ENCODE measurements at regions not wholly inside any gene's neighbourhood (a gene's known extent, or its start where the extent isn't known, plus 50 kb on each side); places are given as distances from the start of the nearest gene placed in this dataset.

GRCh38 chr10:5588603-5589002, 63.8 kb downstream of the CALML3 start:
- ChIA-PET CTCF (no interaction called here), POLR2A (no interaction called here)

More at GRCh38 chr10:5588603-5589002, 63.8 kb downstream of the CALML3 start:
- Histone ChIP-seq H3K36me3 (ENCODE audit: control insufficient read depth in 2 of 2, insufficient read depth in 1 of 2, low read length in 2 of 2) (no peaks in the 10 kb centered on the region), H3K4me3 (ENCODE audit: low read depth, low read length) (no peak overlapping the region), H3K27ac (ENCODE audit: extremely low read depth, low read depth, low read length) (no peak overlapping the region), H3K4me1 (ENCODE audit: control insufficient read depth, insufficient read depth, low read length) (0 out of 2 replicates have a peak, but pooled peaks cover 2% of the 10 kb centered on the region), H3K9me3 (ENCODE audit: control insufficient read depth, insufficient read depth, low read depth, low read length) (no peaks in the 10 kb centered on the region)
- TF ChIP-seq ZNF138 (tag by site-specific recombination; IDR thresholded peaks at IDR 0.05; ENCODE audit: borderline replicate concordance) = no peak
- no peak for TF ChIP-seq ZNF660 (tag by site-specific recombination; IDR thresholded peaks at IDR 0.05)
- no peak for TF ChIP-seq ZBTB11 (tag by site-specific recombination; conservative IDR thresholded peaks at IDR 0.05; ENCODE audit: low read depth)
- no peak for TF ChIP-seq SCRT1 (tag by site-specific recombination; IDR thresholded peaks at IDR 0.05; ENCODE audit: borderline replicate concordance)
- TF ChIP-seq ZNF548 (tag by site-specific recombination; IDR thresholded peaks at IDR 0.05) = no peak
- TF ChIP-seq ZNF2 (tag by site-specific recombination; IDR thresholded peaks at IDR 0.05) = no peak
- no peak for TF ChIP-seq ZNF610 (tag by site-specific recombination; IDR thresholded peaks at IDR 0.05; ENCODE audit: borderline replicate concordance)
- no peak for TF ChIP-seq ZNF791 (tag by site-specific recombination; IDR thresholded peaks at IDR 0.05)
- no peak for TF ChIP-seq ZNF335 (tag by site-specific recombination; conservative IDR thresholded peaks at IDR 0.05)
- TF ChIP-seq ZNF157 (tag by site-specific recombination; IDR thresholded peaks at IDR 0.05) = no peak
- TF ChIP-seq ZNF24 (tag by site-specific recombination; IDR thresholded peaks at IDR 0.05) = no peak
- no peak for TF ChIP-seq ZNF248 (tag by site-specific recombination; IDR thresholded peaks at IDR 0.05)
- no peak for TF ChIP-seq ZNF292 (tag by site-specific recombination; IDR thresholded peaks at IDR 0.05; ENCODE audit: borderline replicate concordance, low read depth)
- TF ChIP-seq SP7 (tag by site-specific recombination; IDR thresholded peaks at IDR 0.05) = no peak
- TF ChIP-seq ZNF341 (tag by site-specific recombination; IDR thresholded peaks at IDR 0.05; ENCODE audit: low read depth) = no peak
